CD4-positive, alpha-beta T cell (primary cell): ENCODE measurements at regions not wholly inside any gene's neighbourhood (a gene's known extent, or its start where the extent isn't known, plus 50 kb on each side); places are given as distances from the start of the nearest gene placed in this dataset.

Experiments used
- ATAC-seq: fragments of 200-7000 bp; cut with Tn5 transposase; one replicate; pipeline ENCODE4 v1.10.0; 2022; ENCODE audit warnings: mild to moderate bottlenecking; ENCODE audit not compliant: poor library complexity
- CTCF ChIA-PET: fragments of 350-600 bp; sonication (Branson Sonifier 250); formaldehyde crosslinking; loops from one replicate; lab custom pipeline; 2021; ENCODE audit warnings: antibody characterized with exemption, inconsistent platforms; lab: Charles Lee
- POLR2A ChIA-PET: fragments of 350-600 bp; sonication (Branson Sonifier 250); formaldehyde crosslinking; loops from one replicate; lab custom pipeline; 2021; ENCODE audit warnings: antibody characterized with exemption, inconsistent platforms; lab: Charles Lee
- DNase-seq, 14 experiments: peaks; one replicate each; pipeline ENCODE4 v3.0.0-alpha.2; 2013 to 2020; ENCODE audit warnings: mixed read lengths in 2 of 14
- H3K27ac ChIP-seq, 2 donors: one replicate each; pipeline versions ENCODE4 v1.5.1 to v1.7.0; 2013; ENCODE audit warnings: low read length in 2 of 2, low read depth in 1 of 2, mild to moderate bottlenecking in 1 of 2
- H3K27me3 ChIP-seq, 2 experiments: 1 replicate in 1 of 2; 2 replicates in 1 of 2; pipeline versions ENCODE4 v1.6.1 to v1.7.0; 2013; ENCODE audit warnings: low read length in 2 of 2, control low read depth in 1 of 2, mild to moderate bottlenecking in 1 of 2, moderate library complexity in 1 of 2; ENCODE audit not compliant: insufficient read depth in 2 of 2, control insufficient read depth in 1 of 2
- H3K36me3 ChIP-seq: one replicate; pipeline ENCODE4 v1.6.1; 2013; ENCODE audit warnings: low read length, control low read depth; ENCODE audit not compliant: insufficient read depth
- H3K4me1 ChIP-seq: one replicate; pipeline ENCODE4 v1.6.1; 2013; ENCODE audit warnings: low read length, control low read depth; ENCODE audit not compliant: insufficient read depth
- H3K4me3 ChIP-seq: one replicate; pipeline ENCODE4 v1.5.1; 2013; ENCODE audit warnings: mild to moderate bottlenecking, low read length, moderate library complexity
- H3K9me3 ChIP-seq, 2 experiments: 1 replicate in 1 of 2; 2 replicates in 1 of 2; pipeline versions ENCODE4 v1.6.1 to v1.7.0; 2013; ENCODE audit warnings: low read length in 2 of 2, mild to moderate bottlenecking in 2 of 2, control low read depth in 1 of 2, moderate library complexity in 1 of 2; ENCODE audit not compliant: control insufficient read depth in 1 of 2, insufficient read depth in 1 of 2
- H3K27ac Mint-ChIP-seq: one replicate; pipeline ENCODE4 v1.8.0; 2020; ENCODE audit warnings: mixed read lengths
- H3K27me3 Mint-ChIP-seq: one replicate; pipeline ENCODE4 v1.8.0; 2021; ENCODE audit warnings: mixed read lengths
- H3K36me3 Mint-ChIP-seq: one replicate; pipeline ENCODE4 v1.8.0; 2021; ENCODE audit warnings: low read depth, mixed read lengths
- H3K4me1 Mint-ChIP-seq: one replicate; pipeline ENCODE4 v1.8.0; 2021; ENCODE audit warnings: low read depth, mixed read lengths
- H3K4me3 Mint-ChIP-seq: one replicate; pipeline ENCODE4 v1.8.0; 2020; ENCODE audit warnings: mild to moderate bottlenecking, mixed read lengths
- H3K9me3 Mint-ChIP-seq: one replicate; pipeline ENCODE4 v1.8.0; 2020; ENCODE audit warnings: mixed read lengths
- CTCF ChIP-seq: fragments of 200-600 bp; IDR thresholded peaks from one replicate; pipeline ENCODE4 v1.8.0; 2022; ENCODE audit warnings: antibody characterized with exemption, mild to moderate bottlenecking
- intact Hi-C, 2 experiments: fragments of 100-400 bp; cut with DNase I in 1 of 2; cut with micrococcal nuclease in 1 of 2; formaldehyde crosslinking; loops; one replicate each; pipeline versions ENCODE4 v1.15.1 to v1.9.0; 2023 to 2025; cut with DNase I, micrococcal nuclease

- no peak overlapping the region for H3K27ac Mint-ChIP-seq
- H3K4me1 Mint-ChIP-seq, result no peaks in the 10 kb centered on the region
- H3K9me3 ChIP-seq, result no peaks in the 10 kb centered on the region
- intact Hi-C loops, result no loop called here
- ChIA-PET POLR2A (no interaction called here), CTCF (no interaction called here)
- no peak for ATAC-seq
- no peak overlapping the region for H3K27ac ChIP-seq
- H3K4me3 ChIP-seq, result no peak overlapping the region
- H3K4me1 ChIP-seq, result no peaks in the 10 kb centered on the region
- H3K27me3 ChIP-seq, result peaks cover 0 to 7% of the 10 kb centered on the region in 2 experiments
- H3K4me3 Mint-ChIP-seq, result no peak overlapping the region
- no peak for TF ChIP-seq CTCF
- H3K9me3 Mint-ChIP-seq, result no peaks in the 10 kb centered on the region
- peaks cover 14% of the 10 kb centered on the region for H3K27me3 Mint-ChIP-seq
- H3K36me3 Mint-ChIP-seq, result no peaks in the 10 kb centered on the region
- no peaks in the 10 kb centered on the region for H3K36me3 ChIP-seq
- no peak for DNase-seq
Measured at GRCh38 chr5:57839025-57839424, 356.4 kb upstream of the ACTBL2 start.

GRCh38 chr5:57836921-57837320 is 354.3 kb upstream of the ACTBL2 start:
- Mint-ChIP-seq H3K9me3 (no peaks in the 10 kb centered on the region), H3K4me3 (no peak overlapping the region), H3K27ac (no peak overlapping the region), H3K4me1 (no peaks in the 10 kb centered on the region), H3K27me3 (peaks cover 9% of the 10 kb centered on the region), H3K36me3 (no peaks in the 10 kb centered on the region)
- H3K4me3 ChIP-seq, result no peak overlapping the region
- DNase-seq (no peak), ATAC-seq (no peak)
- peaks cover 0 to 7% of the 10 kb centered on the region in 2 experiments for H3K27me3 ChIP-seq
- H3K4me1 ChIP-seq, result no peaks in the 10 kb centered on the region
- ChIA-PET POLR2A (no interaction called here), CTCF (no interaction called here)
- intact Hi-C loops, result no loop called here
- no peak overlapping the region for H3K27ac ChIP-seq
- H3K36me3 ChIP-seq, result no peaks in the 10 kb centered on the region
- TF ChIP-seq CTCF, result no peak
- H3K9me3 ChIP-seq, result no peaks in the 10 kb centered on the region

- no peak for TF ChIP-seq CTCF
- Mint-ChIP-seq H3K9me3 (no peaks in the 10 kb centered on the region), H3K27me3 (peaks cover 7% of the 10 kb centered on the region), H3K4me1 (no peaks in the 10 kb centered on the region), H3K27ac (no peak overlapping the region), H3K36me3 (no peaks in the 10 kb centered on the region), H3K4me3 (no peak overlapping the region)
- Histone ChIP-seq H3K4me1 (no peaks in the 10 kb centered on the region), H3K27me3 (peaks cover 0 to 2% of the 10 kb centered on the region in 2 experiments), H3K9me3 (no peaks in the 10 kb centered on the region), H3K36me3 (no peaks in the 10 kb centered on the region), H3K4me3 (no peak overlapping the region), H3K27ac (no peak overlapping the region)
- ATAC-seq (no peak), DNase-seq (no peak)
- CTCF ChIA-PET, result no interaction called here
- POLR2A ChIA-PET, result no interaction called here
- intact Hi-C loops, result no loop called here
Measured at GRCh38 chr5:57836331-57836730, 353.7 kb upstream of the ACTBL2 start.
